ENCODE measurements at regions not wholly inside any gene's neighbourhood (a gene's known extent, or its start where the extent isn't known, plus 50 kb on each side); places are given as distances from the start of the nearest gene placed in this dataset.

GRCh38 chr21:37986000-37986399 lies 69.7 kb upstream of the KCNJ6 start:
- Histone ChIP-seq H3K9me3 (ENCODE audit: low read depth, low read length) (no peaks in the 10 kb centered on the region), H3K4me1 (ENCODE audit: insufficient read depth, low read length) (no peaks in the 10 kb centered on the region), H3K4me2 (ENCODE audit: insufficient read depth, low read length) (no peak overlapping the region), H2AFZ (ENCODE audit: low read length) (no peak overlapping the region), H4K20me1 (ENCODE audit: insufficient read depth, low read length) (no peaks in the 10 kb centered on the region), H3K4me3 (ENCODE audit: insufficient read depth, low read length) (no peak overlapping the region), H3K27ac (ENCODE audit: low read depth, low read length) (no peak overlapping the region), H3K79me2 (ENCODE audit: insufficient read depth, low read length) (no peaks in the 10 kb centered on the region), H3K27me3 (ENCODE audit: insufficient read depth, low read length) (peaks cover 5% of the 10 kb centered on the region), H3K36me3 (ENCODE audit: insufficient read depth, low read length) (no peaks in the 10 kb centered on the region)
- TF ChIP-seq CTCF (IDR thresholded peaks at IDR 0.05; ENCODE audit: extremely low read depth, low read depth, low read length): no peak
- no peak for DNase-seq (ENCODE audit: insufficient read length, low spot score, missing footprints)

- Histone ChIP-seq H3K79me2 (ENCODE audit: insufficient read depth, low read length) (no peaks in the 10 kb centered on the region), H3K4me2 (ENCODE audit: insufficient read depth, low read length) (no peak overlapping the region), H4K20me1 (ENCODE audit: insufficient read depth, low read length) (no peaks in the 10 kb centered on the region), H3K27ac (ENCODE audit: low read depth, low read length) (no peak overlapping the region), H3K27me3 (ENCODE audit: insufficient read depth, low read length) (peaks cover 5% of the 10 kb centered on the region), H3K9me3 (ENCODE audit: low read depth, low read length) (no peaks in the 10 kb centered on the region), H3K4me3 (ENCODE audit: insufficient read depth, low read length) (no peak overlapping the region), H3K36me3 (ENCODE audit: insufficient read depth, low read length) (no peaks in the 10 kb centered on the region), H3K4me1 (ENCODE audit: insufficient read depth, low read length) (no peaks in the 10 kb centered on the region), H2AFZ (ENCODE audit: low read length) (no peak overlapping the region)
- TF ChIP-seq CTCF (IDR thresholded peaks at IDR 0.05; ENCODE audit: extremely low read depth, low read depth, low read length): no peak
- no peak for DNase-seq (ENCODE audit: insufficient read length, low spot score, missing footprints)
Observed at GRCh38 chr21:37986751-37987399, 70.6 kb upstream of the KCNJ6 start.

- no peaks in the 10 kb centered on the region for H4K20me1 ChIP-seq (ENCODE audit: insufficient read depth, low read length)
- H3K36me3 ChIP-seq (ENCODE audit: insufficient read depth, low read length): no peaks in the 10 kb centered on the region
- H3K4me1 ChIP-seq (ENCODE audit: insufficient read depth, low read length): no peaks in the 10 kb centered on the region
- H3K4me2 ChIP-seq (ENCODE audit: insufficient read depth, low read length): no peak overlapping the region
- H2AFZ ChIP-seq (ENCODE audit: low read length): no peak overlapping the region
- TF ChIP-seq CTCF (IDR thresholded peaks at IDR 0.05; ENCODE audit: extremely low read depth, low read depth, low read length): no peak
- no peak overlapping the region for H3K27ac ChIP-seq (ENCODE audit: low read depth, low read length)
- no peak for DNase-seq (ENCODE audit: insufficient read length, low spot score, missing footprints)
- no peaks in the 10 kb centered on the region for H3K79me2 ChIP-seq (ENCODE audit: insufficient read depth, low read length)
- H3K27me3 ChIP-seq (ENCODE audit: insufficient read depth, low read length): peaks cover 8% of the 10 kb centered on the region
- no peak overlapping the region for H3K4me3 ChIP-seq (ENCODE audit: insufficient read depth, low read length)
- H3K9me3 ChIP-seq (ENCODE audit: low read depth, low read length): no peaks in the 10 kb centered on the region
Observed at GRCh38 chr21:37987668-37988067, 71.4 kb upstream of the KCNJ6 start.

- H3K27me3 ChIP-seq (ENCODE audit: insufficient read depth, low read length): peaks cover 2% of the 10 kb centered on the region
- no peak for DNase-seq (ENCODE audit: insufficient read length, low spot score, missing footprints)
Observed at GRCh38 chr21:37993071-37993470, 76.8 kb upstream of the KCNJ6 start.

More at GRCh38 chr21:37993071-37993470, 76.8 kb upstream of the KCNJ6 start:
- TF ChIP-seq CTCF (IDR thresholded peaks at IDR 0.05; ENCODE audit: extremely low read depth, low read depth, low read length): no peak
- Histone ChIP-seq H3K79me2 (ENCODE audit: insufficient read depth, low read length) (no peaks in the 10 kb centered on the region), H2AFZ (ENCODE audit: low read length) (no peak overlapping the region), H4K20me1 (ENCODE audit: insufficient read depth, low read length) (no peaks in the 10 kb centered on the region), H3K27ac (ENCODE audit: low read depth, low read length) (no peak overlapping the region), H3K36me3 (ENCODE audit: insufficient read depth, low read length) (no peaks in the 10 kb centered on the region), H3K4me1 (ENCODE audit: insufficient read depth, low read length) (no peaks in the 10 kb centered on the region), H3K4me2 (ENCODE audit: insufficient read depth, low read length) (no peak overlapping the region), H3K9me3 (ENCODE audit: low read depth, low read length) (no peaks in the 10 kb centered on the region), H3K4me3 (ENCODE audit: insufficient read depth, low read length) (no peak overlapping the region)
